ENCODE measurements at regions not wholly inside any gene's neighbourhood (a gene's known extent, or its start where the extent isn't known, plus 50 kb on each side); places are given as distances from the start of the nearest gene placed in this dataset.

GRCh38 chr11:104385884-104386283, 221.9 kb upstream of the PDGFD start:
- no peak overlapping the region for H3K4me3 ChIP-seq (ENCODE audit: low read length in 2 of 2)
- no peaks in the 10 kb centered on the region for H3K4me1 ChIP-seq (ENCODE audit: control insufficient read depth in 2 of 2, insufficient read depth in 2 of 2, low read length in 2 of 2)
- no peaks in the 10 kb centered on the region for H3K27me3 ChIP-seq (ENCODE audit: control insufficient read depth in 2 of 2, insufficient read depth in 2 of 2, low read length in 2 of 2)
- H3K27ac ChIP-seq (ENCODE audit: low read depth in 2 of 2, low read length in 2 of 2): no peak overlapping the region
- H3K9ac ChIP-seq (ENCODE audit: low read depth in 1 of 2, low read length in 2 of 2): no peak overlapping the region
- no peaks in the 10 kb centered on the region for H3K9me3 ChIP-seq (ENCODE audit: control insufficient read depth in 2 of 2, low read length in 2 of 2)
- no peaks in the 10 kb centered on the region for H3K36me3 ChIP-seq (ENCODE audit: control insufficient read depth in 2 of 2, insufficient read depth in 2 of 2, low read length in 2 of 2)

GRCh38 chr11:104380358-104380757, 216.4 kb upstream of the PDGFD start:
- Histone ChIP-seq H3K4me1 (ENCODE audit: control insufficient read depth in 2 of 2, insufficient read depth in 2 of 2, low read length in 2 of 2) (no peaks in the 10 kb centered on the region), H3K4me3 (ENCODE audit: low read length in 2 of 2) (no peak overlapping the region), H3K36me3 (ENCODE audit: control insufficient read depth in 2 of 2, insufficient read depth in 2 of 2, low read length in 2 of 2) (no peaks in the 10 kb centered on the region), H3K9ac (ENCODE audit: low read depth in 1 of 2, low read length in 2 of 2) (no peak overlapping the region), H3K9me3 (ENCODE audit: control insufficient read depth in 2 of 2, low read length in 2 of 2) (no peaks in the 10 kb centered on the region), H3K27ac (ENCODE audit: low read depth in 2 of 2, low read length in 2 of 2) (no peak overlapping the region), H3K27me3 (ENCODE audit: control insufficient read depth in 2 of 2, insufficient read depth in 2 of 2, low read length in 2 of 2) (no peaks in the 10 kb centered on the region)

- Histone ChIP-seq H3K27ac (ENCODE audit: low read depth in 2 of 2, low read length in 2 of 2) (no peak overlapping the region), H3K4me3 (ENCODE audit: low read length in 2 of 2) (no peak overlapping the region)
These were observed 208.2 kb upstream of the PDGFD start for GRCh38 chr11:104372111-104372510.

GRCh38 chr11:104370478-104370877, 206.5 kb upstream of the PDGFD start:
- Histone ChIP-seq H3K27ac (ENCODE audit: low read depth in 2 of 2, low read length in 2 of 2) (no peak overlapping the region), H3K9me3 (ENCODE audit: control insufficient read depth in 2 of 2, low read length in 2 of 2) (no peaks in the 10 kb centered on the region), H3K4me3 (ENCODE audit: low read length in 2 of 2) (no peak overlapping the region), H3K36me3 (ENCODE audit: control insufficient read depth in 2 of 2, insufficient read depth in 2 of 2, low read length in 2 of 2) (no peaks in the 10 kb centered on the region), H3K4me1 (ENCODE audit: control insufficient read depth in 2 of 2, insufficient read depth in 2 of 2, low read length in 2 of 2) (no peaks in the 10 kb centered on the region), H3K9ac (ENCODE audit: low read depth in 1 of 2, low read length in 2 of 2) (no peak overlapping the region), H3K27me3 (ENCODE audit: control insufficient read depth in 2 of 2, insufficient read depth in 2 of 2, low read length in 2 of 2) (no peaks in the 10 kb centered on the region)

More at GRCh38 chr11:104372111-104372510, 208.2 kb upstream of the PDGFD start:
- Histone ChIP-seq H3K36me3 (ENCODE audit: control insufficient read depth in 2 of 2, insufficient read depth in 2 of 2, low read length in 2 of 2) (no peaks in the 10 kb centered on the region), H3K27me3 (ENCODE audit: control insufficient read depth in 2 of 2, insufficient read depth in 2 of 2, low read length in 2 of 2) (no peaks in the 10 kb centered on the region), H3K9ac (ENCODE audit: low read depth in 1 of 2, low read length in 2 of 2) (no peak overlapping the region), H3K4me1 (ENCODE audit: control insufficient read depth in 2 of 2, insufficient read depth in 2 of 2, low read length in 2 of 2) (no peaks in the 10 kb centered on the region), H3K9me3 (ENCODE audit: control insufficient read depth in 2 of 2, low read length in 2 of 2) (no peaks in the 10 kb centered on the region)

- Histone ChIP-seq H3K36me3 (ENCODE audit: control insufficient read depth in 2 of 2, insufficient read depth in 2 of 2, low read length in 2 of 2) (no peaks in the 10 kb centered on the region), H3K4me3 (ENCODE audit: low read length in 2 of 2) (no peak overlapping the region), H3K27ac (ENCODE audit: low read depth in 2 of 2, low read length in 2 of 2) (no peak overlapping the region), H3K9me3 (ENCODE audit: control insufficient read depth in 2 of 2, low read length in 2 of 2) (no peaks in the 10 kb centered on the region), H3K4me1 (ENCODE audit: control insufficient read depth in 2 of 2, insufficient read depth in 2 of 2, low read length in 2 of 2) (no peaks in the 10 kb centered on the region), H3K27me3 (ENCODE audit: control insufficient read depth in 2 of 2, insufficient read depth in 2 of 2, low read length in 2 of 2) (no peaks in the 10 kb centered on the region), H3K9ac (ENCODE audit: low read depth in 1 of 2, low read length in 2 of 2) (no peak overlapping the region)
These were observed 205.8 kb upstream of the PDGFD start for GRCh38 chr11:104369761-104370160.

GRCh38 chr11:104366321-104366734, 202.4 kb upstream of the PDGFD start:
- Histone ChIP-seq H3K9ac (ENCODE audit: low read depth in 1 of 2, low read length in 2 of 2) (no peak overlapping the region), H3K27ac (ENCODE audit: low read depth in 2 of 2, low read length in 2 of 2) (no peak overlapping the region), H3K4me3 (ENCODE audit: low read length in 2 of 2) (no peak overlapping the region)

GRCh38 chr11:104365676-104366075, 201.7 kb upstream of the PDGFD start:
- Histone ChIP-seq H3K27ac (ENCODE audit: low read depth in 2 of 2, low read length in 2 of 2) (no peak overlapping the region), H3K27me3 (ENCODE audit: control insufficient read depth in 2 of 2, insufficient read depth in 2 of 2, low read length in 2 of 2) (no peaks in the 10 kb centered on the region), H3K36me3 (ENCODE audit: control insufficient read depth in 2 of 2, insufficient read depth in 2 of 2, low read length in 2 of 2) (no peaks in the 10 kb centered on the region), H3K9me3 (ENCODE audit: control insufficient read depth in 2 of 2, low read length in 2 of 2) (no peaks in the 10 kb centered on the region), H3K4me3 (ENCODE audit: low read length in 2 of 2) (no peak overlapping the region), H3K4me1 (ENCODE audit: control insufficient read depth in 2 of 2, insufficient read depth in 2 of 2, low read length in 2 of 2) (no peaks in the 10 kb centered on the region), H3K9ac (ENCODE audit: low read depth in 1 of 2, low read length in 2 of 2) (no peak overlapping the region)

More at GRCh38 chr11:104366321-104366734, 202.4 kb upstream of the PDGFD start:
- no peaks in the 10 kb centered on the region for H3K4me1 ChIP-seq (ENCODE audit: control insufficient read depth in 2 of 2, insufficient read depth in 2 of 2, low read length in 2 of 2)
- H3K27me3 ChIP-seq (ENCODE audit: control insufficient read depth in 2 of 2, insufficient read depth in 2 of 2, low read length in 2 of 2): no peaks in the 10 kb centered on the region
- H3K9me3 ChIP-seq (ENCODE audit: control insufficient read depth in 2 of 2, low read length in 2 of 2): no peaks in the 10 kb centered on the region
- H3K36me3 ChIP-seq (ENCODE audit: control insufficient read depth in 2 of 2, insufficient read depth in 2 of 2, low read length in 2 of 2): no peaks in the 10 kb centered on the region

GRCh38 chr11:104361975-104362374, 198.0 kb upstream of the PDGFD start:
- Histone ChIP-seq H3K4me3 (ENCODE audit: low read length in 2 of 2) (no peak overlapping the region), H3K36me3 (ENCODE audit: control insufficient read depth in 2 of 2, insufficient read depth in 2 of 2, low read length in 2 of 2) (no peaks in the 10 kb centered on the region), H3K4me1 (ENCODE audit: control insufficient read depth in 2 of 2, insufficient read depth in 2 of 2, low read length in 2 of 2) (no peaks in the 10 kb centered on the region), H3K27ac (ENCODE audit: low read depth in 2 of 2, low read length in 2 of 2) (no peak overlapping the region), H3K9me3 (ENCODE audit: control insufficient read depth in 2 of 2, low read length in 2 of 2) (no peaks in the 10 kb centered on the region), H3K9ac (ENCODE audit: low read depth in 1 of 2, low read length in 2 of 2) (no peak overlapping the region), H3K27me3 (ENCODE audit: control insufficient read depth in 2 of 2, insufficient read depth in 2 of 2, low read length in 2 of 2) (no peaks in the 10 kb centered on the region)

- no peak overlapping the region for H3K9ac ChIP-seq (ENCODE audit: low read depth in 1 of 2, low read length in 2 of 2)
- no peak overlapping the region for H3K4me3 ChIP-seq (ENCODE audit: low read length in 2 of 2)
- H3K36me3 ChIP-seq (ENCODE audit: control insufficient read depth in 2 of 2, insufficient read depth in 2 of 2, low read length in 2 of 2): no peaks in the 10 kb centered on the region
These were observed 188.1 kb upstream of the PDGFD start for GRCh38 chr11:104352036-104352435.

GRCh38 chr11:104343578-104343977, 179.6 kb upstream of the PDGFD start:
- no peak overlapping the region for H3K27ac ChIP-seq (ENCODE audit: low read depth in 2 of 2, low read length in 2 of 2)
- no peaks in the 10 kb centered on the region for H3K36me3 ChIP-seq (ENCODE audit: control insufficient read depth in 2 of 2, insufficient read depth in 2 of 2, low read length in 2 of 2)
- no peaks in the 10 kb centered on the region for H3K4me1 ChIP-seq (ENCODE audit: control insufficient read depth in 2 of 2, insufficient read depth in 2 of 2, low read length in 2 of 2)
- no peak overlapping the region for H3K9ac ChIP-seq (ENCODE audit: low read depth in 1 of 2, low read length in 2 of 2)
- H3K27me3 ChIP-seq (ENCODE audit: control insufficient read depth in 2 of 2, insufficient read depth in 2 of 2, low read length in 2 of 2): no peaks in the 10 kb centered on the region
- H3K9me3 ChIP-seq (ENCODE audit: control insufficient read depth in 2 of 2, low read length in 2 of 2): no peaks in the 10 kb centered on the region
- H3K4me3 ChIP-seq (ENCODE audit: low read length in 2 of 2): no peak overlapping the region

More at GRCh38 chr11:104352036-104352435, 188.1 kb upstream of the PDGFD start:
- H3K27me3 ChIP-seq (ENCODE audit: control insufficient read depth in 2 of 2, insufficient read depth in 2 of 2, low read length in 2 of 2): no peaks in the 10 kb centered on the region
- no peaks in the 10 kb centered on the region for H3K4me1 ChIP-seq (ENCODE audit: control insufficient read depth in 2 of 2, insufficient read depth in 2 of 2, low read length in 2 of 2)
- H3K9me3 ChIP-seq (ENCODE audit: control insufficient read depth in 2 of 2, low read length in 2 of 2): no peaks in the 10 kb centered on the region
- no peak overlapping the region for H3K27ac ChIP-seq (ENCODE audit: low read depth in 2 of 2, low read length in 2 of 2)

- no peak overlapping the region for H3K9ac ChIP-seq (ENCODE audit: low read depth in 1 of 2, low read length in 2 of 2)
- H3K36me3 ChIP-seq (ENCODE audit: control insufficient read depth in 2 of 2, insufficient read depth in 2 of 2, low read length in 2 of 2): no peaks in the 10 kb centered on the region
- H3K4me3 ChIP-seq (ENCODE audit: low read length in 2 of 2): no peak overlapping the region
- H3K27ac ChIP-seq (ENCODE audit: low read depth in 2 of 2, low read length in 2 of 2): no peak overlapping the region
- no peaks in the 10 kb centered on the region for H3K27me3 ChIP-seq (ENCODE audit: control insufficient read depth in 2 of 2, insufficient read depth in 2 of 2, low read length in 2 of 2)
- H3K4me1 ChIP-seq (ENCODE audit: control insufficient read depth in 2 of 2, insufficient read depth in 2 of 2, low read length in 2 of 2): no peaks in the 10 kb centered on the region
- H3K9me3 ChIP-seq (ENCODE audit: control insufficient read depth in 2 of 2, low read length in 2 of 2): no peaks in the 10 kb centered on the region
These were observed 176.6 kb upstream of the PDGFD start for GRCh38 chr11:104340590-104340989.

All from mucosa of rectum (tissue), 2 donors.